ENCODE measurements at regions not wholly inside any gene's neighbourhood (a gene's known extent, or its start where the extent isn't known, plus 50 kb on each side); places are given as distances from the start of the nearest gene placed in this dataset.

DNA sequence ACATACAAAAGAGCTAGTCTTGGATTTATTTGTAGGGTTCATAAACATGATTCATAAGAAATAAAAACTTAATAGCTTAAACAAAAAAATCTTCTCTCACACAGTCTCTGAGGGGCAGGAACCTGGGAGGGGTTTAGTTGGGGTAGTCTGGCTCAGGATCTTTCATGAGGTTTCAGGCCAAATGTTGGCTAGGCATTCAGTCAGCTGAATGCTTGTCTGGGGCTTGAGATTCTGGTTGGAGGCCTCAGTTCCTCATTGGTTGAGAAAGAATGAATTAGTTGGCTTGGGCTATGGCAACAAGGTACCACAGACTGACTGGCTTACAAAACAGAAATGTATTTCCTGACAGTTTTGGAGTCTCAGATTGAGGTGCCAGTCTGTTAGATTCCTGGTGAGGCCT lies 74.3 kb downstream of the ANKRD7 start:
- H3K27ac Mint-ChIP-seq, result no peak overlapping the region
- no peaks in the 10 kb centered on the region for H3K36me3 Mint-ChIP-seq (ENCODE audit: low read depth)
- H3K4me1 Mint-ChIP-seq (ENCODE audit: low read depth), result no peaks in the 10 kb centered on the region
- H3K9me3 Mint-ChIP-seq, result no peaks in the 10 kb centered on the region
- intact Hi-C loops (cut with micrococcal nuclease), result no loop called here
- H3K27me3 Mint-ChIP-seq, result peaks cover 64% of the 10 kb centered on the region
- no peak overlapping the region for H3K4me3 Mint-ChIP-seq

DNA sequence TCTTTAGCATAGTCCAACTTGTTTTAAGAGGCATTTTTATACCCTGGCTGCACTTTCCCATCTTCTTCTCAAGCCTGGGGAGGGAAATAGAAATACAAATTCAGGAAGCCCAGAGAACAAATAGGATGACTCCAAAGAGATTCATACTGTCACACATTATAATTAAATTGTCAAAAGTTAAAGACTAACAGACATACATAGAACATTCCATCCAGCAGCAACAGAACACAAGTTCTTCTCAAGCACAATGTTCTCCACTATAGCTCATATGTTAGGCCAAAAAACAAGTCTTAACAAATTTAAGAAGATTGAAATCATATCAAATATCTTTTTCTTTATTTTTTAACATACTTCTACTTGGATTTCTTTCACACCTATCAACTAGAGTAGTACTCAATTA lies 75.7 kb downstream of the ANKRD7 start:
- Mint-ChIP-seq H3K9me3 (no peaks in the 10 kb centered on the region), H3K36me3 (ENCODE audit: low read depth) (no peaks in the 10 kb centered on the region), H3K4me1 (ENCODE audit: low read depth) (no peaks in the 10 kb centered on the region), H3K4me3 (no peak overlapping the region), H3K27ac (no peak overlapping the region), H3K27me3 (peaks cover 64% of the 10 kb centered on the region)
- intact Hi-C loops (cut with micrococcal nuclease), result no loop called here

DNA sequence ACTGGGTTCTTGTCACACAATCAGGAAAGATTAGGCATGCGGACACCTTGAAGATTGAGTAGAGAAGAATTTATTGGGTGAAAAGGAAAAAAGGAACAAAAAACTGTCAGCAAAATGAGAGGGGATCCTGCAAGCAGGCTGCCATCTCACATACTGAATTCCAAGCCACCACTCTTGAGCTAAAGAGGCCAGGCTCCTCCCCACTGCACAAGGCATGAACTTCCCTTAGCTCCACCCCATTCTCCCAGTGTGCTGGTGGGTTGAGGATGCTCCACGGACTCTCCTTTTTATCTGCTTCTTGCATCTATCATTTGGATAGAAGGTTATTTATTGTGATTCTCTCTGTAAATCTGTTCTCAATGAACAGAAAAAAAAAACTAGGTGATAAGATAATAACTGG lies 79.6 kb downstream of the ANKRD7 start:
- Mint-ChIP-seq H3K27ac (no peak overlapping the region), H3K4me1 (ENCODE audit: low read depth) (peaks cover 4% of the 10 kb centered on the region), H3K9me3 (peaks cover 15% of the 10 kb centered on the region), H3K36me3 (ENCODE audit: low read depth) (no peaks in the 10 kb centered on the region), H3K27me3 (peaks cover 57% of the 10 kb centered on the region), H3K4me3 (no peak overlapping the region)
- intact Hi-C loops (cut with micrococcal nuclease), result no loop called here

DNA sequence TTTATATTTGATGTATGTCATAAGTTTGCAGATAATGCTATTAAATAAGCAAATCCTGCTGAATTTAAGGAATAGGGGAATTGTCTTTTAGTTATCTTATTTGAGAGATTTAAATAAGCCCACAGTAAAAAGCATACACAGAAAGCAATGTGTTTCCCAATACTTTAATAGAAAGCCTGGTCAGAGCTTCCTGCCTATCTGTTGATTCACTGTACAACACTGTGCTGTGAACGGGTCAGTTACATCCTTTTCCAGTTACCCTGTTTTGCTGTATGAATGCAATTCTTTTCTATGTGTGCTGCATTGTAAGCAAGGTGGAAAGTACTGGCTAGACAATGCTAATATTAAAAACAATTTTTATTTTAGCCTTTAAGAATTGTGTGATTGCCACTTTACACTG lies 81.2 kb downstream of the ANKRD7 start:
- peaks cover 57% of the 10 kb centered on the region for H3K27me3 Mint-ChIP-seq
- peaks cover 13% of the 10 kb centered on the region for H3K4me1 Mint-ChIP-seq (ENCODE audit: low read depth)
- intact Hi-C loops (cut with micrococcal nuclease), result no loop called here
- H3K27ac Mint-ChIP-seq, result no peak overlapping the region
- H3K36me3 Mint-ChIP-seq (ENCODE audit: low read depth), result no peaks in the 10 kb centered on the region
- H3K4me3 Mint-ChIP-seq, result no peak overlapping the region
- peaks cover 22% of the 10 kb centered on the region for H3K9me3 Mint-ChIP-seq

DNA sequence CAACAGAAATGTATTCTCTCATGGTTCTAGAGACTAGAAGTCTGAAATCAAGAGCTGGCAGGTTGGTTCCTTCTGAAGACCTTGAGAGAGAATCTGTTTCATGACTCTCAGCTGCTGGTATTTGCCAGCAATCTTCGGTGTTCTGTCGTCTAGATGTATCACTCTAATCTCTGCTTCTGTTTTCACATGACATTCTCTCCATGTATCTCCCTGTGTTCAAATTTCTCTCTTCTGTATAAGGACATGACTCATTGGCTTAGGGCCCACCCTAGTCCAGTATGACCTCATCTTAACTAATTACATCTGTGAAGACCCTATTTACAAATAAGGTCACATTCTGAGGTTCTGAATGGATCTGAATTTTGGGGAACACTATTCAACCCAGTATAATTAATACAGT lies 82.3 kb downstream of the ANKRD7 start:
- no peak overlapping the region for H3K4me3 Mint-ChIP-seq
- no peak overlapping the region for H3K27ac Mint-ChIP-seq
- H3K36me3 Mint-ChIP-seq (ENCODE audit: low read depth), result no peaks in the 10 kb centered on the region
- H3K9me3 Mint-ChIP-seq, result peaks cover 22% of the 10 kb centered on the region
- peaks cover 19% of the 10 kb centered on the region for H3K4me1 Mint-ChIP-seq (ENCODE audit: low read depth)
- H3K27me3 Mint-ChIP-seq, result peaks cover 55% of the 10 kb centered on the region
- intact Hi-C loops (cut with micrococcal nuclease), result no loop called here

DNA sequence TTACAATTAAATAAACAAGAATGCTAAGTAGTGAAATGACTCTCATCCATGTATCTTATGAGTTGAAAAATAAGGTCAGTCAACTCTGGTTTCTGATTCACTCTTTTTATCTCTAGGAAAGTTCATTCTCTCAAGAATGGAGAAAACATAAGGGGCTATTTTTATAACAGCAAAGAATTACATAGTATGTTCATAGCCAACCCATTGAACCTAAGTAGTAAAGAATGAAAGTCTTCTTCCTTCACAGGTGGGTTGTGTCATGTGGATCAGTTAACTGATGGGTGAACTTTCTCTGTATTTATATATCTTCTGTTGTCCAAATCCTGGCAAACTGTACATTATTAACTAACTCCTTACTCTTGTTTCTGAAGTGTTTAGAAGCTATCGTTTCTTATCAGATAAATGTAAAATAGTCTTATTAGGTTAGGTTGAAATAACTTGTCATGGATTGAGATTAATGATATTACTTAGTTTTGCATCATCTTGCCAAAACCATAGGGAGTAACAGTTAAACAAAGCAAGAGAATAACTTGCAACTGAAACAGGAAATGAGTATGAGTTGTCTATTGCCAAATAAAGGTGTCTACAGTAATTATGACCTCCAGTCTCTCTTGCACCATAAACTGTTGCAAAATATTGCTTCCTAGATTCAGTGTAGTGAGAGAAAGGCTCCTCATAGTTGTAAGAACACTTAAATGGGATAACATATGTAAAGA lies 86.8 kb downstream of the ANKRD7 start:
- H3K27me3 Mint-ChIP-seq, result peaks cover 65% of the 10 kb centered on the region
- intact Hi-C loops (cut with micrococcal nuclease), result no loop called here
- H3K27ac Mint-ChIP-seq, result no peak overlapping the region
- peaks cover 25% of the 10 kb centered on the region for H3K4me1 Mint-ChIP-seq (ENCODE audit: low read depth)
- peaks cover 35% of the 10 kb centered on the region for H3K9me3 Mint-ChIP-seq
- no peaks in the 10 kb centered on the region for H3K36me3 Mint-ChIP-seq (ENCODE audit: low read depth)
- H3K4me3 Mint-ChIP-seq, result no peak overlapping the region

DNA sequence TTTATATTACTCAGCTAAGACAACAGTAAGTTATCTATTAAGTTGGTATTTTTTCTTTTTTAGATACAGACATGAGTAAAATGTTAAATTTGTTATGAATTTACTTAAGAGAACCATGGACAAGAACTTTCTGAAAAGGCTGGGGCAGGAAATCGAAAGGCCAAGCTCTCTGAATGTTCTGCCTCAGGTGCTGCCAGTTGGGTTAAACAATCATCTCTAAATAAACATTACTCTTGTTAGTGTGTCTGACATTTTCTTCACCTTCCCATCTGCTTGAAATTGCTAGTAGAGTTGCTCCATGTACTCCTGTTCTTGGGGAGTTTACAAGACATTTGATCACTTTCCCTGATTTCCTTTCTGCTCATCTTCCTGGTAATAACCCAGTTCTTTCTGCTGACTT lies 87.5 kb downstream of the ANKRD7 start:
- Mint-ChIP-seq H3K27me3 (peaks cover 67% of the 10 kb centered on the region), H3K4me1 (ENCODE audit: low read depth) (peaks cover 21% of the 10 kb centered on the region), H3K27ac (no peak overlapping the region), H3K36me3 (ENCODE audit: low read depth) (no peaks in the 10 kb centered on the region), H3K4me3 (no peak overlapping the region), H3K9me3 (peaks cover 35% of the 10 kb centered on the region)
- intact Hi-C loops (cut with micrococcal nuclease), result no loop called here

DNA sequence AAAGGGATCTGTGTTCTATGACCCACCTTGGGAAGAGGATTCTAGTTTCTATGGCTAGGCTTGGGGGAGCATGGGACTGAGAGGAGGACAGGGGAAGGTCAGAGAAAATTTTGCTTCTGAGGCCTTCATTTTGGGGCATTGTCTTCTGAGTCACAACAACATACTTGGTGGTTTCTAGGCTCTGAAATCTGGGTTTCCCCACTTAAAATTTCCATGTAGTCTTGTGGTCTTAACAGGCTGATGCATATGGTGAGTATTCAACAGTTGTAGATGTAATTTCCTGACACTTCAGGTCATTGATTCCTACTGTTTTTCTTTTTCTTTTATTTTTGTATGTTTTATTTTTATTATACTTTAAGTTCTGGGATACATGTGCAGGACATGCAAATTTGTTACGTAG lies 88.5 kb downstream of the ANKRD7 start:
- Mint-ChIP-seq H3K36me3 (ENCODE audit: low read depth) (no peaks in the 10 kb centered on the region), H3K27me3 (peaks cover 71% of the 10 kb centered on the region), H3K9me3 (peaks cover 31% of the 10 kb centered on the region), H3K27ac (no peak overlapping the region), H3K4me3 (no peak overlapping the region), H3K4me1 (ENCODE audit: low read depth) (peaks cover 21% of the 10 kb centered on the region)
- intact Hi-C loops (cut with micrococcal nuclease), result no loop called here

DNA sequence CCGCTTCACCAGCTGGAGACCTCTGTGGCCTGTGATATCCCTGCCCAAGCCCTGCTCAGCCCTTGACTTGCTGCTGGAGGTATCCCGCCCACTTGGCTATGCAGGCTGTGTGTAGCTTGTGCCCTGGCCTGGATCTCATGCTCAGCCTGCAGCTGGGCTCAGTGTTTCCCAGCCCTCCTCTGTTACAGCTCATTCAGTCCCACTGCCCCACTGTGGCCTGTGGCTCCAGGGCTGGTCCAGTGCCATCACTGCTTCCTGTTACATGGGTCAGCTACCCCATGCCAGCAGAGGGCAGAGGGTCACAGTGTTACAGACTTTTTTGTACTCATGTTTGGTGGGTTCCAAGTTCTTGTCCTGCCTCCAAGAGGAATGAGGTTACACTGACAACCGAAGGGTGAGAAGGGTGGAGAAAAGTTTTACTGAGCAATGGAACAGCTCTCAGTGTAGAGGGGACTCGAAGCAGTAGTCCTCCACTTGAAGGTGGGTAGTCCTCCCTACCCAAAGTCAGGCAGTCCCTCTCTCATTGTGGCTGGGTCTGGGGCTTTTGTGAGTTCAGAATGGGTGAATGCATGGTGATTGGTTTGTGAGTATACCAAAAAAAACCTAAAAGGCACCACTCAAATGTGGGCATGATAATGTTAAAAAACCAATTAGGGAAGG lies 100.4 kb downstream of the ANKRD7 start:
- Mint-ChIP-seq H3K4me1 (ENCODE audit: low read depth) (no peaks in the 10 kb centered on the region), H3K4me3 (no peak overlapping the region), H3K36me3 (ENCODE audit: low read depth) (no peaks in the 10 kb centered on the region), H3K9me3 (no peaks in the 10 kb centered on the region), H3K27ac (no peak overlapping the region), H3K27me3 (peaks cover 59% of the 10 kb centered on the region)
- intact Hi-C loops (cut with micrococcal nuclease), result no loop called here

DNA sequence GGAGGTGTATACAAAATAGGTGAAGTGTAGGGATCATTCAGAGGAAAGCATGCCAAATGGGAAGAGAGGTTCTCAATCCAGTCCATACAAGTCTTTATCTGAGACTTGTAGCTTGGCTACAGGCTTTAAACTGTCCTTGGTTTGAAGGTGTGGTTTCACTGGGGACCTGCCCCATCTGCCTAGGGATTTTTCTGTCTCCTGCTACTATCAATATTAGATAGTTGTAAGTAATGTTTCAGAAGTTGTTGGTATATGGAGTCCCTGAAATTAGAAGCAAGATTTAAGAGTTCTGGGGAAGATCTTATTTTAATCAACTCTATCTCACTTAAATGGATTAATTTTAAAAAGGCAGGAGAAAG lies 100.9 kb downstream of the ANKRD7 start:
- Mint-ChIP-seq H3K36me3 (ENCODE audit: low read depth) (no peaks in the 10 kb centered on the region), H3K4me3 (no peak overlapping the region), H3K27me3 (peaks cover 61% of the 10 kb centered on the region), H3K27ac (no peak overlapping the region), H3K4me1 (ENCODE audit: low read depth) (no peaks in the 10 kb centered on the region), H3K9me3 (no peaks in the 10 kb centered on the region)
- intact Hi-C loops (cut with micrococcal nuclease), result no loop called here

- intact Hi-C loops (cut with micrococcal nuclease), result no loop called here
Measured at GRCh38 chr7:118327174-118327573, 102.7 kb downstream of the ANKRD7 start.

GRCh38 chr7:118328505-118329211 lies 104.2 kb downstream of the ANKRD7 start:
- H3K27me3 Mint-ChIP-seq, result peaks cover 68% of the 10 kb centered on the region
- intact Hi-C loops (cut with micrococcal nuclease), result no loop called here
- no peak overlapping the region for H3K4me3 Mint-ChIP-seq
- no peak overlapping the region for H3K27ac Mint-ChIP-seq
- H3K4me1 Mint-ChIP-seq (ENCODE audit: low read depth), result no peaks in the 10 kb centered on the region
- no peaks in the 10 kb centered on the region for H3K36me3 Mint-ChIP-seq (ENCODE audit: low read depth)
- no peaks in the 10 kb centered on the region for H3K9me3 Mint-ChIP-seq

More at GRCh38 chr7:118327174-118327573, 102.7 kb downstream of the ANKRD7 start:
- H3K4me3 Mint-ChIP-seq, result no peak overlapping the region
- no peak overlapping the region for H3K27ac Mint-ChIP-seq
- no peaks in the 10 kb centered on the region for H3K4me1 Mint-ChIP-seq (ENCODE audit: low read depth)
- H3K36me3 Mint-ChIP-seq (ENCODE audit: low read depth), result no peaks in the 10 kb centered on the region
- no peaks in the 10 kb centered on the region for H3K9me3 Mint-ChIP-seq
- H3K27me3 Mint-ChIP-seq, result peaks cover 64% of the 10 kb centered on the region

DNA sequence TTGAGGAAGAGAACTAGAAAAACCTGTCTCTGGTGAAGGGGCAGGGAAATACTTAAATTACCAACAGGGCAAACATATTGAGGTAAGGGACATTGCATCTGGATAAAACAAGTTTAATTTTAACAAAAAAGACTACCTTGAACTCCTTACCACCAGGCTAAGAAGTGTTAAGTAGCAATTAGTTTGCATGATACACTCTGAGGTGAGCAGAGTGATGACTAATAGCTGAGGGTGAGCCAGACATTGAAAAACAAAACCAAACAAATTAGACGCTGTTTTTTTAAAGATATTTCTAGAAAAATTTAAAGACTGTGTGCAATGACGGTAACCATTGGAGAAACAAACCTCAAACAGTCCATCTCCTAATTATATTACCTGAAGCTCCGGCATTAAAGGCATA lies 105.9 kb downstream of the ANKRD7 start:
- Mint-ChIP-seq H3K4me3 (no peak overlapping the region), H3K9me3 (no peaks in the 10 kb centered on the region), H3K36me3 (ENCODE audit: low read depth) (no peaks in the 10 kb centered on the region), H3K27me3 (peaks cover 60% of the 10 kb centered on the region), H3K27ac (no peak overlapping the region), H3K4me1 (ENCODE audit: low read depth) (no peaks in the 10 kb centered on the region)
- intact Hi-C loops (cut with micrococcal nuclease), result no loop called here

DNA sequence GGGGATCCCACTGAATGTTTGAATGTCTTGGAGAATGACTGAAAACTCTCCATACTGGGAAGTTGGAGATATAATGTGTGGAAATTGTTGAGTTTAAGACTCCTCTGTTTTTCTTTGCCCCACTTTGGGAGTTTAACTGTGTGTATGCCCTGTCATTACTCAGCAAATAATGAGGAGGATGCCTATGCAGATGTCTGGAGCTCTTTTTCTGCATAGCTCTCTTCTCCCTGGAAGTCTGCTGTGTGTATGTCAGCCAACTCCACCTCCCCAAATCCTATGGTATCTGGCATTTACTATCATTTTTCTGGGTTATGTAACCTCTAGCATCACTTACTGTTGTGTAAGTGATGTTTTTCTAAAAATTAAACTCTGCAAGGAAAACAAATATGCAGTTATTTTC lies 122.2 kb downstream of the ANKRD7 start:
- Mint-ChIP-seq H3K27ac (no peak overlapping the region), H3K4me3 (no peak overlapping the region), H3K4me1 (ENCODE audit: low read depth) (no peaks in the 10 kb centered on the region), H3K36me3 (ENCODE audit: low read depth) (no peaks in the 10 kb centered on the region), H3K9me3 (no peaks in the 10 kb centered on the region), H3K27me3 (peaks cover 30% of the 10 kb centered on the region)
- intact Hi-C loops (cut with micrococcal nuclease), result no loop called here

Measured in dendritic cell treated with granulocyte-macrophage colony-stimulating factor and Interleukin-4, amounts not matched to agents 40 ng/mL and 50 ng/mL, for 4 days (primary cell).